Endodermal cell (in vitro differentiated cells): ENCODE measurements at regions not wholly inside any gene's neighbourhood (a gene's known extent, or its start where the extent isn't known, plus 50 kb on each side); places are given as distances from the start of the nearest gene placed in this dataset.

ENCODE experiments used
- DNase-seq: peaks from one replicate; pipeline ENCODE4 v3.0.0-alpha.2; 2017
- H3K27ac ChIP-seq: 2 replicates; pipeline ENCODE4 v1.5.1; 2013; ENCODE audit warnings: mild to moderate bottlenecking, low read depth, low read length, moderate library complexity
- H3K27me3 ChIP-seq: 2 replicates; pipeline ENCODE4 v1.6.1; 2013; ENCODE audit warnings: mild to moderate bottlenecking, low read length, moderate library complexity; ENCODE audit not compliant: insufficient read depth, control insufficient read depth, poor library complexity, severe bottlenecking
- H3K36me3 ChIP-seq: 2 replicates; pipeline ENCODE4 v1.7.0; 2013; ENCODE audit warnings: mild to moderate bottlenecking, low read length, moderate library complexity; ENCODE audit not compliant: control insufficient read depth, insufficient read depth
- H3K4me1 ChIP-seq: one replicate; pipeline ENCODE4 v1.7.0; 2013; ENCODE audit warnings: low read length; ENCODE audit not compliant: control insufficient read depth, insufficient read depth
- H3K4me3 ChIP-seq: 2 replicates; pipeline ENCODE4 v1.5.1; 2013; ENCODE audit warnings: mild to moderate bottlenecking, low read length, moderate library complexity
- H3K9ac ChIP-seq: 2 replicates; pipeline ENCODE4 v1.6.1; 2013; ENCODE audit warnings: mild to moderate bottlenecking, low read length, moderate library complexity; ENCODE audit not compliant: poor library complexity, severe bottlenecking; ENCODE audit errors: extremely low read depth
- H3K9me3 ChIP-seq: 2 replicates; pipeline ENCODE4 v1.6.1; 2013; ENCODE audit warnings: mild to moderate bottlenecking, low read length, moderate library complexity; ENCODE audit not compliant: control insufficient read depth
- H3K27ac Mint-ChIP-seq: 2 replicates; pipeline ENCODE4 v1.8.0; 2020; ENCODE audit warnings: mixed read lengths
- H3K27me3 Mint-ChIP-seq: 2 replicates; pipeline ENCODE4 v1.8.0; 2021; ENCODE audit warnings: mild to moderate bottlenecking, mixed read lengths; ENCODE audit not compliant: insufficient read depth
- H3K36me3 Mint-ChIP-seq: 2 replicates; pipeline ENCODE4 v1.8.0; 2020; ENCODE audit warnings: low read depth, mixed read lengths
- H3K4me1 Mint-ChIP-seq: 2 replicates; pipeline ENCODE4 v1.8.0; 2020; ENCODE audit warnings: mixed read lengths
- H3K4me3 Mint-ChIP-seq: 2 replicates; pipeline ENCODE4 v1.8.0; 2020; ENCODE audit warnings: mild to moderate bottlenecking, moderate library complexity, mixed read lengths
- H3K9me3 Mint-ChIP-seq: 2 replicates; pipeline ENCODE4 v1.8.0; 2020; ENCODE audit warnings: mild to moderate bottlenecking, mixed read lengths
- WGBS, 2 experiments: methylation state at CpG; one replicate each; pipeline versions ENCODE4 v1.1.5 to v1.1.7; 2013; ENCODE audit warnings: missing lambda C conversion rate in 2 of 2, mixed read lengths in 1 of 2; ENCODE audit not compliant: insufficient coverage in 1 of 2, insufficient read length in 1 of 2; 5-methylcytosine and 5-hydroxymethylcytosine counted together
- TF ChIP-seq, protein P1 (sequence below): fragments of 200-600 bp; sonication (generic); conservative IDR thresholded peaks from 2 replicates; pipeline ENCODE4 v1.5.0; 2021; ENCODE audit warnings: antibody characterized with exemption, mild to moderate bottlenecking

DNA sequence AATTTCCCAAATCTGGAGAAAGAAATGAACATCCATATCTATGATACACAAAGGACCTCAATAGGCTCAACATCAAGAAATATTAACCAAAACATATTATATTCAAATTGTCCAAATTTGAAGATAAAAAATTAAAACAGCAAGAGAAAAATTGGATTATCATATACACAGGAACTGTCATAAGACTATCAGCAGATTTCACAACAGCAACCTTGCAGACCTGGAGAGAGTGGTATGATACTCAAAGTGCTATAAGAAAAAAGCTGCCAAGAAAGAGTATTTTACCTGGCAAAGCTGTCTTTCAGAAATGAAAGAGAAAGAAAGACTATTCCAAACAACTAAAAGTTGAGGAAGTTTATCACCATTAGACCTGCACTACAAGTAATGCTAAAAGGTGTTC lies 711.9 kb upstream of the RAB6C start:
- no peak overlapping the region for H3K27ac Mint-ChIP-seq
- H3K36me3 Mint-ChIP-seq: no peaks in the 10 kb centered on the region
- H3K4me1 Mint-ChIP-seq: no peaks in the 10 kb centered on the region
- Histone ChIP-seq H3K4me1 (no peaks in the 10 kb centered on the region), H3K27me3 (no peaks in the 10 kb centered on the region), H3K4me3 (no peak overlapping the region), H3K9ac (no peak overlapping the region), H3K27ac (no peak overlapping the region), H3K9me3 (peaks cover 14% of the 10 kb centered on the region), H3K36me3 (no peaks in the 10 kb centered on the region)
- DNase-seq: no peak
- H3K27me3 Mint-ChIP-seq: peaks cover 1% of the 10 kb centered on the region
- TF ChIP-seq, protein P1, sequence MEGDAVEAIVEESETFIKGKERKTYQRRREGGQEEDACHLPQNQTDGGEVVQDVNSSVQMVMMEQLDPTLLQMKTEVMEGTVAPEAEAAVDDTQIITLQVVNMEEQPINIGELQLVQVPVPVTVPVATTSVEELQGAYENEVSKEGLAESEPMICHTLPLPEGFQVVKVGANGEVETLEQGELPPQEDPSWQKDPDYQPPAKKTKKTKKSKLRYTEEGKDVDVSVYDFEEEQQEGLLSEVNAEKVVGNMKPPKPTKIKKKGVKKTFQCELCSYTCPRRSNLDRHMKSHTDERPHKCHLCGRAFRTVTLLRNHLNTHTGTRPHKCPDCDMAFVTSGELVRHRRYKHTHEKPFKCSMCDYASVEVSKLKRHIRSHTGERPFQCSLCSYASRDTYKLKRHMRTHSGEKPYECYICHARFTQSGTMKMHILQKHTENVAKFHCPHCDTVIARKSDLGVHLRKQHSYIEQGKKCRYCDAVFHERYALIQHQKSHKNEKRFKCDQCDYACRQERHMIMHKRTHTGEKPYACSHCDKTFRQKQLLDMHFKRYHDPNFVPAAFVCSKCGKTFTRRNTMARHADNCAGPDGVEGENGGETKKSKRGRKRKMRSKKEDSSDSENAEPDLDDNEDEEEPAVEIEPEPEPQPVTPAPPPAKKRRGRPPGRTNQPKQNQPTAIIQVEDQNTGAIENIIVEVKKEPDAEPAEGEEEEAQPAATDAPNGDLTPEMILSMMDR: no peak
- peaks cover 30% of the 10 kb centered on the region for H3K9me3 Mint-ChIP-seq
- H3K4me3 Mint-ChIP-seq: no peak overlapping the region

DNA sequence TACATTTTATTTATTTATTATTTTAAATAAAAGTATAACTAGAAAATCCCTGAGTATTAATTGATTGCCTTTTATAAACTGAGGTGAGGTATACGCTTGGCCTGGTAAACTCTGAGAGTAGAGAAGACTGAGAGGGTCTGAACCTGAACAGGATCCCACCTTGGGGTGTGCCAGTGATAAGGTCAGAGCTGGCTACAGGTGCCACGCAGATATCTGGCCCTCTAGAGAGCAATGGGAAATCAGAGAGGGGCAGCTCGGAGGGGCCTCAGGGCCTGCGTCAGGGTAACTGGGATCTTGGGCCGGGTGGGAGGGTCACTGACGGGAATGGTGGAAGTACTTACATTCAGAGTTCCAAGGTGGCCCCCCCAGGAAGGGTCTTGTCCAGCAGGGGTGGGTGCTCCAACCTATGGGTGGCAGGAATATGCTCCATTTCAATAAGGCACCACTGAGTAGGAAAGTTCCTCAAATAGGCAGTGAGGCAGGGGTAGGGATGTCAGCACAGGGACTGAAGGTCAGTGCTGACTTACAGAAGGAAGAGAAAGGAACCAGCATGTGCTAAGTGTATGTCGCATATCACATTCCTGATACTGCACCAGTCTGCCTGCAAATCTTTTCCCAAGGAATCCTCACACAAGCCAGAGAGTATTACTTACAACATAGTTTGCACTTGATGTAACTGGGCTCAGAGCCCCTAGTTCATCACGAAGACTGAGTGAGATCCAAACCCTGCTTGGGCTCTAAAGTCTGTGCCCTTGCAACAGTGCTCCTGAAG lies 706.0 kb upstream of the RAB6C start:
- no peak overlapping the region for H3K27ac Mint-ChIP-seq
- no peaks in the 10 kb centered on the region for H3K27me3 Mint-ChIP-seq
- no peak overlapping the region for H3K4me3 ChIP-seq
- TF ChIP-seq, protein P1: no peak
- peaks cover 8% of the 10 kb centered on the region for H3K9me3 ChIP-seq
- H3K36me3 ChIP-seq: no peaks in the 10 kb centered on the region
- WGBS, 2 experiments: 93 to 96% methylated on average over 5 to 8 of the region's 8 CpGs
- DNase-seq: no peak
- no peak overlapping the region for H3K4me3 Mint-ChIP-seq
- no peak overlapping the region for H3K9ac ChIP-seq
- no peaks in the 10 kb centered on the region for H3K4me1 ChIP-seq
- H3K4me1 Mint-ChIP-seq: no peaks in the 10 kb centered on the region
- no peaks in the 10 kb centered on the region for H3K36me3 Mint-ChIP-seq
- no peaks in the 10 kb centered on the region for H3K27me3 ChIP-seq
- H3K9me3 Mint-ChIP-seq: peaks cover 20% of the 10 kb centered on the region
- no peak overlapping the region for H3K27ac ChIP-seq

DNA sequence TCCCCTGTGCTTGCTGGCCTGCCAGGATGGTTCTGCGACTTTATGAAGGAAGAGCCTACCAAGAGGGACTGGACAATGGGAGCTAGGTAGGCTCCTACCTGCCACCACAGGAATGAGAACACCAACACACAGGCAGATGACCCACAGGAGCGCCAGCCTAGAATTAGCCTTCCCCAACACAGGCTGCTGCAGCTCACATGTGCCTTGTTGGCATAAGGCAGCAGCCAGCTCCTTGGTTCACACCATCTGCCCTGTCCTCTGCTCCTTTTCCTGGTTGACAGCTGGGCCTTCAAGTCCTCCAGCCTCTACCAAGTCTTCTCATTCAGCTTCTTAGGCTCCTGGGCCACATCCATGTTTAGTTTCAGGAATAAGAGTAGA lies 705.4 kb upstream of the RAB6C start:
- H3K4me1 Mint-ChIP-seq: no peaks in the 10 kb centered on the region
- H3K4me3 ChIP-seq: no peak overlapping the region
- no peaks in the 10 kb centered on the region for H3K4me1 ChIP-seq
- H3K9me3 Mint-ChIP-seq: peaks cover 16% of the 10 kb centered on the region
- TF ChIP-seq, protein P1: no peak
- 68 to 100% methylated on average over 1 to 2 of the region's 2 CpGs for WGBS, 2 experiments
- no peak overlapping the region for H3K9ac ChIP-seq
- no peaks in the 10 kb centered on the region for H3K27me3 ChIP-seq
- H3K27ac ChIP-seq: no peak overlapping the region
- no peak overlapping the region for H3K4me3 Mint-ChIP-seq
- H3K36me3 ChIP-seq: no peaks in the 10 kb centered on the region
- H3K27me3 Mint-ChIP-seq: no peaks in the 10 kb centered on the region
- no peaks in the 10 kb centered on the region for H3K36me3 Mint-ChIP-seq
- DNase-seq: no peak
- H3K9me3 ChIP-seq: peaks cover 7% of the 10 kb centered on the region
- H3K27ac Mint-ChIP-seq: no peak overlapping the region
